ENCODE measurements at regions not wholly inside any gene's neighbourhood (a gene's known extent, or its start where the extent isn't known, plus 50 kb on each side); places are given as distances from the start of the nearest gene placed in this dataset.

GRCh38 chr2:18440777-18441176 is 119.7 kb downstream of the RDH14 start:
- no peak for TF ChIP-seq CTCF (IDR thresholded peaks at IDR 0.05; ENCODE audit: control insufficient read depth, insufficient read depth, low read depth, low read length, missing control alignments)
- H3K4me3 ChIP-seq (ENCODE audit: control insufficient read depth, low read depth, low read length) = no peak overlapping the region
- no peak for DNase-seq (ENCODE audit: low read depth)

DNA sequence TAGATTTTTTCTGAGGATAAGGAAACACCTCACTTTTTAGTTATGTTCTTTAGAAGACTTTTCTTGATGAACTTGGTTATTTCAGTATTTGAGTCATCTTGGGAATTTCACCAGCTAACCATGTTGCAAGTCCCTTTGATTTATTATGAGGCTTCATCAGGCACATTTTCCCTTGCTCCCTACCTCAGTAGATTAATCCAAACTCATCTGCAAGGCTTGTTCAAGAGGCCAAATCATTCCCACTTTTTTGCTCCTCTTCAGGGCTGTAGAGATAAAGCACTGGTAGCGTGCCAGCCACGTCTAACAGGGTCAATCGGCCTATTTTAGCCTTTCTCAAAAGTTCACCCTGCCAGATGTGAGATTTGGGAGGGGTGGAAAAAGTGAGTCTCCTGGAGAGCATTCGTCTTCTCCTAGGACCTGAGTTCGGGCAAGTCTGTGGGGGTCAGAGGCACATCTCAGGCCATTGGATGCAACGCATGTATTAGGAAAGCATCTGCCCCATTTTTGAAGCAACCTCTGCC is 120.3 kb downstream of the RDH14 start:
- DNase-seq (ENCODE audit: low read depth) = peak; percentile 69
- no peak overlapping the region for H3K4me3 ChIP-seq (ENCODE audit: control insufficient read depth, low read depth, low read length)
- no peak for TF ChIP-seq CTCF (IDR thresholded peaks at IDR 0.05; ENCODE audit: control insufficient read depth, insufficient read depth, low read depth, low read length, missing control alignments)

- DNase-seq (ENCODE audit: low read depth) = no peak
- TF ChIP-seq CTCF (IDR thresholded peaks at IDR 0.05; ENCODE audit: control insufficient read depth, insufficient read depth, low read depth, low read length, missing control alignments) = no peak
- no peak overlapping the region for H3K4me3 ChIP-seq (ENCODE audit: control insufficient read depth, low read depth, low read length)
Measured at GRCh38 chr2:18439716-18440115, 120.7 kb downstream of the RDH14 start.

DNA sequence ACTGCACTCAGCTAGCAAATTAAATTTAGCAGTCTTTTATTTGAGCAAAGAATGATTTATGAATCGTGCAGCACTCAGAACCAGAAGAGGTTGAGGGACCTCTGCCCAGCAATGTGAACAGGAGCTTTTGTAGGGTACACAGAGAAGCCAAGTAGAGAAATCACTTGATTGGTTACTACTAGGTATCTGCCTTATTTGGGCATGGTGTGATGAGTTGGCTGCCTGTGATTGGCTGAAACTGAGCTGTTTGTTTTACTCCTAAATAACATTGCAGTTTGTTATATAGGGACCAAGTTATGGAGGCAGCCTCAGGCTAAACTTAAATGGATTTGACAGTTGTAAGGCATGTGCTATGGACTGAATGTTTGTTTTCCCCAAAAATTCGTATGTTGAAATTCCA is 122.5 kb downstream of the RDH14 start:
- no peak overlapping the region for H3K4me3 ChIP-seq (ENCODE audit: control insufficient read depth, low read depth, low read length)
- no peak for DNase-seq (ENCODE audit: low read depth)
- TF ChIP-seq CTCF (IDR thresholded peaks at IDR 0.05; ENCODE audit: control insufficient read depth, insufficient read depth, low read depth, low read length, missing control alignments) = no peak

GRCh38 chr2:18436503-18437005 is 123.9 kb downstream of the RDH14 start:
- no peak for TF ChIP-seq CTCF (IDR thresholded peaks at IDR 0.05; ENCODE audit: control insufficient read depth, insufficient read depth, low read depth, low read length, missing control alignments)
- no peak for DNase-seq (ENCODE audit: low read depth)

DNA sequence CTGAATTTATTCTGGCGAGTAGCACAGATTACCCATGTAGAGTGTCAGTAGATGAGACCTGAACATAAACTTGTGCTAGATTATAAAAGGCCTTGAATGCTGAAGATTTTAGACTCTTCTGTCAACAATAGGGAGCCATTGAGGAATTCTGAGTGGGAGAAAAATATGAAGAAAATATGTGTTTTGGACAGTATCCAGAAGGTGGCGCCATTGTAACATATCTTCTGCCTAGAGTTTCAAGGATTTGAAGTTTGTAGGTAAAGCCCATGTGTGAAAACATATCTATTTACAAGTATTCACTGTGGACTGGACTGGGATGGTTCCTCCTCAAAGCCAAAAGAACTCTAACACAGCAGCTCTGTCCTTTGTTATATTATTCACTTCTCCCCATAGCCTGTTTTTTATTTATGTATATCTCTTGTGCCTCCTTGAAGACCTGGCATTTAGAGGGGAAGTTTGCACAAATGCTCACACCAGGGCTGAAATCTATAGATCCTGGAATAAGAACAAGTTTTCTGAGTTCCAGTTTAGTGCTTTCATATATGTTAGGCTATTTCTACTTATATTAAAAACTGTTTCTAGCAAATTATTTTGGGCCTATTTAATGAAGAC is 124.9 kb downstream of the RDH14 start:
- no peak for DNase-seq (ENCODE audit: low read depth)
- TF ChIP-seq CTCF (IDR thresholded peaks at IDR 0.05; ENCODE audit: control insufficient read depth, insufficient read depth, low read depth, low read length, missing control alignments) = peak; percentile 51
- H3K4me3 ChIP-seq (ENCODE audit: control insufficient read depth, low read depth, low read length) = no peak overlapping the region

More at GRCh38 chr2:18436503-18437005, 123.9 kb downstream of the RDH14 start:
- no peak overlapping the region for H3K4me3 ChIP-seq (ENCODE audit: control insufficient read depth, low read depth, low read length)

Data from AG09309 (cell line).